Activated CD8-positive, alpha-beta memory T cell treated with anti-CD3 and anti-CD28 coated beads, Interleukin-2, amount 50 U/mL, for 1 hour (primary cell): ENCODE measurements at regions not wholly inside any gene's neighbourhood (a gene's known extent, or its start where the extent isn't known, plus 50 kb on each side); places are given as distances from the start of the nearest gene placed in this dataset.

ENCODE experiments used
- DNase-seq: peaks from one replicate; pipeline ENCODE4 v3.0.0-alpha.2; 2020; ENCODE audit errors: extremely low read depth

GRCh38 chr15:38647683-38648082 lies 83.1 kb upstream of the RASGRP1 start:
- no peak for DNase-seq

GRCh38 chr15:38648121-38648843 lies 83.7 kb upstream of the RASGRP1 start:
- DNase-seq: no peak

DNA sequence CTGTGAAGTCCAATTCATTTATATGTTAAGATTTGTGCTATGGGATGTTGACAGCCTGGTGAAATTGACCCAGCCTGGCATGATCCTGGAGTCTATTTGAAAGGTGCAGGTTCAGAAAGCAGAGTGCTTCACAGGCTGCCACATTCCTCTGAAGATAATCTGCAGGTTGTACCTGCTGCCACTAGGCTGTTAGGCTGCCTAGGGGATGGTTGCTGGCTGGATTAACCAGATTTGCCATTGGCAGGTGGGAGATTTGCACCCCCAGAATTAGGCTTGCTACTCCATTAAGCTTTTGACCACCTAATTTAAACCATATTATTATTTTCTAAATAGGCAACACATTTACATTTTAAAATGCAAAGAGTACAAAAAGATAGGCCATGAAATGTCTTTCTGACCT lies 85.8 kb upstream of the RASGRP1 start:
- no peak for DNase-seq

GRCh38 chr15:38650936-38651327 lies 86.3 kb upstream of the RASGRP1 start:
- no peak for DNase-seq

DNA sequence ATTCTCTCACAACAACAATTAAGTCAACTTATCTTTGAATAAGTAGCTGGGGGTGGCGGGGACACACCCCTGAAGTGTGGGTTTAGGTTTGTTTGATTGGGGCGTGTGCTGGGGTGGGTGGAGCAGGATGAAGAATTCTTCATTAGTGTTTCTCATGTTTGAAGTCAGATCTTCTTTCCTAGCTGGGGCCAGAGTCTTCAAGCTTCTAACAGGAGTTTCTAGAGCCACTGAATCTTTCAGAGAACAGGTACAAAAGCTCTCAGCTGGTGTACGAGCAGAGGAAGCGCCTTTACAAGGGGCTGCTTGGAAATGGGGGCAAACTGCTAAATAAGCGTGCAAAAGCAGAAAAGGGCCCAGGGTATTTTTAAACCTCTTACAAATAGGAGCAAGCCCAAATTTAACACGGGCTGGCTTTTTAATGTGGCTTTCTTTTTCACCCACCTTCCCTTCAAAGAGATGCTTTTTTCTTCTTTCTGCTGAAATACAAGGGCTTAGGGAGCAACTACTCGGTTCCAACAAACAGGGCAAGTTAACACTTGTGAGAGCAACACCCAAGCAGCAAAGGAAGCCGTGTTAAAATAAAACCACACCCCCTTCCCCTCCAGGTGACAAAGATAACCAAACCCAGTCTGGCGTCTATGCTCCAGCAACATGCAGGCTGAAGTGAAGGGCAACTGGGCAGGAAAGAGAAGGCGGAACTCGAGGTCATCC lies 86.9 kb upstream of the RASGRP1 start:
- DNase-seq: no peak

DNA sequence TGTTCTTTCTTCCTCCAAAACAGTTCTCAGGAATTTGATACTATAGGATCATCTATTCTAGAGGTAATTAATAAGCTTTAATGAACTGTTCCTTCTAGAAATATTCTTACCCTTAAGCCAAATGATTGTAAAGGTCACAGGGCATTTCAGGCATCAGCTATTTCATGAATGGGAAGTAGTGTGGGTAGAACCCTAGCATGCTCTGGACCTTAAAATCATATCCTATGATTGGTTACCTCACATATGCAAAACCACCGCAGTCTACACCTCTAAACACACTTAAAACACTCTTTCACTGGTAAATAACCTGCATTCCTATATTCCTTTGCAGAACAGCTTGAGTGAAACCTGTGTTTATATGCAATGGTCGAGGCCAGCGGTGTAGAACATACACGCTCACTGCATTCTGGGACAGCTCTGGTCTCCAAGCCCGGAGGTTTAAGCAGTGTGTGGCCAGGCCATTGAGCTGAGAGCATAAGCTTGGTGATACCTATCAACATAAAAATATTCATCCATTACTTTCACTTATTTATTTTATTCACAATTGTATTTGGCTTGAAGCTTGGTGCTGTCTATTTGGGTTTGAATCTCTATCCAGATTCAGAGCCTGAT lies 87.7 kb upstream of the RASGRP1 start:
- DNase-seq: no peak

GRCh38 chr15:38652998-38653397 lies 88.4 kb upstream of the RASGRP1 start:
- peak; percentile 68 for DNase-seq

DNA sequence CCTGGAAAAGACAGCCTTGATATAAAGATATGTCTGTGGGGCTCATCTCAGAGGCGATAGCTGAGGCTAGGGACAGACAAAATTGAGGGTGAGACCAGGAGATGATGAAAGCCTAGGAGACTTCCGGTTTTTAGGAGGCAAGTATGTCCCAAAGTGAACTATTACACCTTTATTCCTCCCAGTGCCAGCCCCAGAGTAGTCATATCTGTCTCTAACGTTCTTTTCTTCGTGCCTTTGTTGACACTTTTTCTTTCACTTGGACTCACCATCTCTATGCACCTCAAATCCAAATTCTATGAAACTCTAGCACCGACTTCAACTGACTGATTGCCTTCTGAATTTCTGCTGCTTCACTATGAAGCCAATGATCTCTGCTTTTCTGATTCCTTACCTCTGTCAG lies 93.8 kb upstream of the RASGRP1 start:
- no peak for DNase-seq

- no peak for DNase-seq
Observed at GRCh38 chr15:38660738-38661137, 96.1 kb upstream of the RASGRP1 start.

DNA sequence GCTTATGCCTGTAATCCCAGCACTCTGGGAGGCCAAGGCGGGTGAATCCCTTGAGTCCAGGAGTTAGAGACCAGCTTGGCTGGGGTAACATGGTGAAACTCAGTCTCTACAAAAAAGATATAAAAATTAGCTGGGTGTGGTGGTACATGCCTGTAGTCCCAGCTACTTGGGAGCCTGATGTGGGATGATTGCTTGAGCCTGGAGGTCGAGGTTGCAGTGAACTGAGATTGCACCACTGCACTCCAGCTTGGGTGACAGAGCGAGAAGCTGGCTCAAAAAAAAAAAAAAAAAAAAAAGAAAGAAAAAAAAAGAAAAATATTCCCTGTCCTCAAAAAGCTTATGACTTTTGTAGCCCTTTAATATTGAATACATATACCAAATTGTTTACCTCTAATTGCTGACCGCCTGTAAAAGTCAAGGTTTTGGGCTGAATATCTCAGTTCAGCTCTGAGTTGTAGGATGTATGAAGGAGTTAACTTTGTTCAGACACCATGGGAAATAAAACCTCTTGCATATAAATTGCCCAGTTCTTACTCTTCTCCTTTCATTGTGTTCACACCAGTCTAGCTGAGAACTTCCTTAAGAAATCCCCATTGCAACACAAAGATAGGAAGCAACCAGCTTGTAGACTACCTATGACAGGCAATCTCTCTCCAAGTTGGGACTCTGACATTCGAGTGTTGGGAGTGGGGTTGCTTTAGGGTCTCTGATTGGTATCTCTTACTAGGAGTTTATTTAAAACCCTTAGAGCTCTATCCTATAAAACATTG lies 97.6 kb upstream of the RASGRP1 start:
- DNase-seq: no peak

DNA sequence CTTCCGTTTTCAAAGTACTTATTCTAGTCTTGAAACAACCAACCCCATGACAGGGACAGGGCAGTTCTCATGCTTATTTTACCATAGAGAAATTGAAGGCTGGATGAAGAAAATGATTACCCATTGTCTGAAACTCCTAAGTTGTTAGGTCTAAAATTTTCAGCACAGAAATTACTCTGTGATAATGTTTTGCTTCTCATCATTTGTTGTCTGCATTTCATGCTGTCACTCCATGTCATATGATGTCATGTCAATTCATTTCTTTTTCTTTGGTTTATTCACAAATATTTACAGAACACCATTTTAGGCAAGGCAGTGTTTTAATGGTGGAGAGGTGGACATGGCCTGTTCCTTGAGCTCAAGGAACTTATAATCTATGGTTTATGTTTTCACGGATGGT lies 98.2 kb upstream of the RASGRP1 start:
- DNase-seq: no peak

GRCh38 chr15:38665586-38666305 lies 101.1 kb upstream of the RASGRP1 start:
- no peak for DNase-seq

DNA sequence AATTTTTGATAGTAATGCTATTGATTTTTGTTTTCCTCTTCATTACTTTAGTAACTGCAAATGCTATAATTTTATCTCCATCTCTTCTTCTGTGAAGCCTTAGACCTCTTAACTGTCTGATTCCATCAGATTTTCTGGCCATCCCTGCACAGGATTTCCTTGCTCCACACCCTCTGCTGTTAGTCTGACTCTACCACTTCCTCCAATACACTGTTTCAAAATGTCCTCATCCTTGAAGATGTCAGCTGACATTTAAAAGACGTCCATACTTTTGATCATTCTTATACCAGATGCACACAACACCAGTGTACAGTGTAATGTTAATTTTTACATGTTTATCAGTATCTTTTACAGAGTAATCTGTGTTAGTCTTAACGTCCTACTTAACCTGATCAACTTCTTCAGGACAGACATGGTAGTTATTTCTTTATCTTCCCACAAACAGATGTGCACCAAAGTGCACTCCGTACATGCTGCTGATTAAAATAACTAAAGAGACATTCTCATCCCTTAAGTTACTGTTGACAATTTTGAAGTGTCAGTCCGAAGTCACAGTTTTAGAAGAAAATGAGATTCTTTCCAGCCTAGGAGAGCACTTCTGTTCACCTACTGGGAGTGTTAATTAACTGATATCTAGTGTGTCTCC lies 102.4 kb upstream of the RASGRP1 start:
- DNase-seq: no peak

GRCh38 chr15:38667890-38668850 lies 103.6 kb upstream of the RASGRP1 start:
- DNase-seq: no peak

DNA sequence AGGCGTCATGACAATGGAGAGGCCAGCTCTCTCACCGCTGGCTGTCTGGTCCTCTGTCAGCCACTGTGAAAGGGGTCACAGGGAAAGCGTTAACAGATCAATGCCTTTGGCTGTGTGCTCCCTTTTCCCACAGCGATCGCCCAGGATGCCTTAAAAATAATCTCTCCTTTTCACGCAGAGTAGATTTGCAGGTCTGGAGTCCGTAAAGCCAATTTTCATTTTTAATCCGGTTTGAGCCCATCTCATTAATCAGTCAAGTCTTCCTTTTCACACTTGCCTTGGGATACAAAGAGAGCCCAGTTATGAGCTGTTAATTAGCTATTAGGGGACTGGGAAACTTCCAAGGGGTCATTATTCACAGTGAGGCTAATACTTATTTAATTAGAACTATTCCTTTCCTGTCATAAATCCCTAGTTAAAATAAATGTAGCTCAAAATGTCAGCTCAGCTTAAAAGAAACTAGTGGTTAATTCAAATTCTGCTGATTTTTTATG lies 104.3 kb upstream of the RASGRP1 start:
- no peak for DNase-seq

DNA sequence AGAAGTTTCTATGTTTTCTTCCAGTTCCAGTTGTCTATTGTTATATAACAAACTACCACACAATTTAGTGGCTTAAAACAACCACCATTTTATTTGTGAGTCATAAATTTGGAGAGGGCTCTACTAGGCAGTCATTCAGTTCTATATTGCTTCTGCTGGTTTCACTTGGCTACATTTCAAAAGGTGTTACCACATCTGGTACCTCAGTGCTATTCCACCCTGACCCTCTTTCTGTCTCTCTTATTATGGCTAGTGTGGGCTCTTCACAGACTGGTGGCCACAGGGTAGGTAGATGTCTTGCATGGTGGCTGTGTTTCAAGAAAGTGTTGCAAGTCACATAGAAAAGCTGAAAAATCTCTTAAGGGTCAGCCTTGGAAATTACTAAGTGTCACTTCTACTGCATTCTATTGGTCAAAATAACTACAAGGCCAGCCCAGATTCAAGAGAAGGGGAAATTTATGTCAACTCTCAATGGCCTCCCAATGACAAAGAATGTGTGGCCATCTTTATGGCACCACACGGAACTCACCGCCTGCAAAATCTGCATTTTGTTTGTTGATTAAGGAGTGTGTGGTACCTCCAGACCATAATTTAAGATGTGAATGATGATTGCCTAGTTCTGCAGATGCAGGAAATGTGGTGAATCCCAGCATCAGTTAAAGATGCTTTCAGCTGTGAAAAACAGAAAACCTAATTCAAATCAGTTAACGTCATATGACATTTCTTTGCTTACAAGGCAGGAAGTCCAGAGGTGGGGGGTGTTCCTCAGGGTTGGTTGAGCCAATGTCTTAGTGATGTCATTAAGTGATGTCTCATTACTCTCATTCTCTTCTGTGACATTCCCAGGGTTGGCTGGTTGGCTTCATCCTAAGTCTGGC lies 105.8 kb upstream of the RASGRP1 start:
- no peak for DNase-seq

GRCh38 chr15:38671006-38671387 lies 106.4 kb upstream of the RASGRP1 start:
- DNase-seq: no peak

- no peak for DNase-seq
Observed at GRCh38 chr15:38671675-38672254, 107.2 kb upstream of the RASGRP1 start.
